WTC11 (cell line): ENCODE measurements at regions not wholly inside any gene's neighbourhood (a gene's known extent, or its start where the extent isn't known, plus 50 kb on each side); places are given as distances from the start of the nearest gene placed in this dataset.

Source experiments
- ATAC-seq: fragments of 200-7000 bp; cut with Tn5 transposase; 2 replicates; pipeline ENCODE4 v1.10.0; 2021; ENCODE audit warnings: mild to moderate bottlenecking, moderate library complexity
- CTCF ChIA-PET: fragments of 300-600 bp; sonication (Branson Sonifier 250); formaldehyde crosslinking; loops from one replicate; lab custom pipeline; 2021; ENCODE audit warnings: antibody characterized with exemption; lab: Charles Lee
- POLR2A ChIA-PET: fragments of 350-600 bp; sonication (Branson Sonifier 250); formaldehyde crosslinking; loops from one replicate; lab custom pipeline; 2021; ENCODE audit warnings: antibody characterized with exemption; lab: Charles Lee
- DNase-seq: peaks from one replicate; pipeline ENCODE4 v3.0.0; 2021; ENCODE audit warnings: low spot score
- H3K27ac Mint-ChIP-seq: 2 replicates; pipeline ENCODE4 v1.8.0; 2021; ENCODE audit warnings: mixed read lengths
- H3K27me3 Mint-ChIP-seq: 2 replicates; pipeline ENCODE4 v1.8.0; 2021; ENCODE audit warnings: low read depth, mild to moderate bottlenecking, moderate library complexity, mixed read lengths
- H3K36me3 Mint-ChIP-seq: 2 replicates; pipeline ENCODE4 v1.8.0; 2021; ENCODE audit warnings: mixed read lengths
- H3K4me1 Mint-ChIP-seq: 2 replicates; pipeline ENCODE4 v1.8.0; 2022; ENCODE audit warnings: mixed read lengths
- H3K4me3 Mint-ChIP-seq: 2 replicates; pipeline ENCODE4 v1.8.0; 2021; ENCODE audit warnings: mild to moderate bottlenecking, moderate library complexity, mixed read lengths
- H3K9me3 Mint-ChIP-seq: 2 replicates; pipeline ENCODE4 v1.8.0; 2021; ENCODE audit warnings: mixed read lengths
- AR ChIP-seq: fragments of 250-450 bp; sonication (Bioruptor Pico); IDR thresholded peaks from 2 replicates; pipeline ENCODE4 v1.9.0; 2021; ENCODE audit warnings: mild to moderate bottlenecking
- E2F1 ChIP-seq: sonication (generic); formaldehyde crosslinking; IDR thresholded peaks from 2 replicates; pipeline ENCODE4 v1.8.0; 2022; ENCODE audit warnings: mild to moderate bottlenecking, missing genetic modification reagents
- E2F4 ChIP-seq: sonication (generic); formaldehyde crosslinking; IDR thresholded peaks from 2 replicates; pipeline ENCODE4 v1.8.1; 2022; ENCODE audit warnings: low read depth, mild to moderate bottlenecking, moderate library complexity, missing genetic modification reagents, borderline replicate concordance
- ETV6 ChIP-seq: sonication (generic); formaldehyde crosslinking; IDR thresholded peaks from 2 replicates; pipeline ENCODE4 v1.8.1; 2022; ENCODE audit warnings: mild to moderate bottlenecking, missing genetic modification reagents
- FOXK1 ChIP-seq: sonication (generic); formaldehyde crosslinking; IDR thresholded peaks from 2 replicates; pipeline ENCODE4 v1.8.0; 2022; ENCODE audit warnings: mild to moderate bottlenecking, moderate library complexity, missing genetic modification reagents
- GABPB1 ChIP-seq: sonication (generic); formaldehyde crosslinking; IDR thresholded peaks from 2 replicates; pipeline ENCODE4 v1.8.1; 2023; ENCODE audit warnings: mild to moderate bottlenecking, missing genetic modification reagents
- IRF2 ChIP-seq: sonication (generic); formaldehyde crosslinking; IDR thresholded peaks from 2 replicates; pipeline ENCODE4 v1.8.0; 2022; ENCODE audit warnings: low read depth, missing genetic modification reagents, borderline replicate concordance
- MLX ChIP-seq: sonication (generic); formaldehyde crosslinking; IDR thresholded peaks from 2 replicates; pipeline ENCODE4 v1.8.1; 2023; ENCODE audit warnings: mild to moderate bottlenecking, missing genetic modification reagents, moderate library complexity
- MYBL2 ChIP-seq: sonication (generic); formaldehyde crosslinking; IDR thresholded peaks from 2 replicates; pipeline ENCODE4 v1.8.1; 2023; ENCODE audit warnings: mild to moderate bottlenecking, moderate library complexity, missing genetic modification reagents
- NFE2L1 ChIP-seq: sonication (generic); formaldehyde crosslinking; IDR thresholded peaks from 2 replicates; pipeline ENCODE4 v1.8.1; 2023; ENCODE audit warnings: missing genetic modification reagents
- PREB ChIP-seq: sonication (generic); formaldehyde crosslinking; IDR thresholded peaks from 2 replicates; pipeline ENCODE4 v1.8.1; 2022; ENCODE audit warnings: mild to moderate bottlenecking, missing genetic modification reagents, moderate library complexity, borderline replicate concordance
- RELA ChIP-seq: sonication (generic); formaldehyde crosslinking; IDR thresholded peaks from 2 replicates; pipeline ENCODE4 v1.8.1; 2022; ENCODE audit warnings: missing genetic modification reagents, mild to moderate bottlenecking, borderline replicate concordance
- RORB ChIP-seq: fragments of 250-450 bp; sonication (Bioruptor Pico); IDR thresholded peaks from 2 replicates; pipeline ENCODE4 v1.9.0; 2021; ENCODE audit warnings: mild to moderate bottlenecking
- TEAD1 ChIP-seq: sonication (generic); formaldehyde crosslinking; IDR thresholded peaks from 2 replicates; pipeline ENCODE4 v1.8.0; 2022; ENCODE audit warnings: mild to moderate bottlenecking, missing genetic modification reagents
- USF1 ChIP-seq: sonication (generic); formaldehyde crosslinking; IDR thresholded peaks from 2 replicates; pipeline ENCODE4 v1.8.0; 2022; ENCODE audit warnings: mild to moderate bottlenecking, missing genetic modification reagents
- USF2 ChIP-seq: sonication (generic); formaldehyde crosslinking; IDR thresholded peaks from 2 replicates; pipeline ENCODE4 v1.8.1; 2023; ENCODE audit warnings: mild to moderate bottlenecking, missing genetic modification reagents, moderate library complexity
- ZNF512 ChIP-seq: sonication (generic); formaldehyde crosslinking; IDR thresholded peaks from 2 replicates; pipeline ENCODE4 v1.8.1; 2022; ENCODE audit warnings: missing genetic modification reagents, borderline replicate concordance

- no peak for TF ChIP-seq TEAD1 (CRISPR knock-in tag)
- TF ChIP-seq FOXK1: no peak
- TF ChIP-seq IRF2 (CRISPR knock-in tag): no peak
- TF ChIP-seq ETV6 (CRISPR knock-in tag): no peak
- TF ChIP-seq, all 79 proteins: peak for 0
These were observed 1008.2 kb upstream of the CDH9 start (continued) for GRCh38 chr5:28046596-28046995.

GRCh38 chr5:28027851-28028250, 989.5 kb upstream of the CDH9 start:
- DNase-seq (no peak), ATAC-seq (no peak)
- H3K4me1 Mint-ChIP-seq: no peaks in the 10 kb centered on the region
- H3K27ac Mint-ChIP-seq: no peak overlapping the region
- POLR2A ChIA-PET: no interaction called here
- no peaks in the 10 kb centered on the region for H3K27me3 Mint-ChIP-seq
- TF ChIP-seq MLX (CRISPR knock-in tag) (no peak), RELA (CRISPR knock-in tag) (no peak), PREB (no peak), USF2 (no peak), NFE2L1 (no peak), RORB (CRISPR knock-in tag) (no peak), AR (CRISPR knock-in tag) (no peak), GABPB1 (no peak)
- TF ChIP-seq, all 79 proteins: peak for 0
- Mint-ChIP-seq H3K9me3 (peaks cover 43% of the 10 kb centered on the region), H3K4me3 (no peak overlapping the region), H3K36me3 (no peaks in the 10 kb centered on the region; the same call in 1 of the 2 replicates)
- CTCF ChIA-PET: no interaction called here

- no peak overlapping the region for H3K4me3 Mint-ChIP-seq
- no peak overlapping the region for H3K27ac Mint-ChIP-seq
- no peak for TF ChIP-seq MYBL2 (CRISPR knock-in tag)
- 0 out of 2 replicates have a peak, but pooled peaks have one; percentile 57 for TF ChIP-seq ZNF512 (CRISPR knock-in tag)
- no peak for TF ChIP-seq E2F1
- no peak for TF ChIP-seq USF1 (CRISPR knock-in tag)
- no peak for TF ChIP-seq E2F4 (CRISPR knock-in tag)
- H3K36me3 Mint-ChIP-seq: peaks cover 45% of the 10 kb centered on the region
- CTCF ChIA-PET: no interaction called here
- peaks cover 63% of the 10 kb centered on the region for H3K9me3 Mint-ChIP-seq
- no peak for ATAC-seq
- H3K4me1 Mint-ChIP-seq: no peaks in the 10 kb centered on the region
- peaks cover 3% of the 10 kb centered on the region; the same call in 1 of the 2 replicates for H3K27me3 Mint-ChIP-seq
- DNase-seq: no peak
- POLR2A ChIA-PET: no interaction called here
These were observed 978.8 kb upstream of the CDH9 start for GRCh38 chr5:28017178-28017577.
